Activated CD4-positive, alpha-beta T cell treated with anti-CD3 and anti-CD28 coated beads, Interleukin-2, amount 50 U/mL, for 24 hours (primary cell): ENCODE measurements at regions not wholly inside any gene's neighbourhood (a gene's known extent, or its start where the extent isn't known, plus 50 kb on each side); places are given as distances from the start of the nearest gene placed in this dataset.
"Not testable (repeated sequence)": the region's sequence is repeated elsewhere in the genome, so short reads cannot be mapped to it uniquely, and the experiment has no call there.

Source experiments
- DNase-seq, 2 donors: peaks; one replicate each; pipeline ENCODE4 v3.0.0-alpha.2; 2020; ENCODE audit warnings: low read depth in 1 of 2, low spot score in 1 of 2

DNA sequence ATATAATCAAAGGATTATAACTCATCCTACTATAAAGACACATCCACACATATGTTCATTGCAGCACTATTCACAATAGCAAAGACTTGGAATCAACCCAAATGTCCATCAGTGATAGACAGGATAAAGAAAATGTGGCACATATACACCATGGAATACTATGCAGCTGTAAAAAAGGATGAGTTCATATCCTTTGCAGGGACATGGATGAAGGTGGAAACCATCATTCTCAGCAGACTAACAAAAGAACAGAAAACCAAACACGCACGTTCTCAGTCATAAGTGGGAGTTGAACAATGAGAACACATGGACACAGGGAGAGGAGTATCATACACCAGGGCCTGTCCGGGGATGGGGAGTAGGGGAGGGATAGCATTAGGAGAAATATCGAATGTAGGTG, 253.0 kb upstream of the ID4 start:
- not testable (repeated sequence) for DNase-seq

- no peak for DNase-seq
Measured at GRCh38 chr6:19587238-19587942, 249.8 kb upstream of the ID4 start.

- DNase-seq, result no peak
Measured at GRCh38 chr6:19590501-19591131, 246.6 kb upstream of the ID4 start.

DNA sequence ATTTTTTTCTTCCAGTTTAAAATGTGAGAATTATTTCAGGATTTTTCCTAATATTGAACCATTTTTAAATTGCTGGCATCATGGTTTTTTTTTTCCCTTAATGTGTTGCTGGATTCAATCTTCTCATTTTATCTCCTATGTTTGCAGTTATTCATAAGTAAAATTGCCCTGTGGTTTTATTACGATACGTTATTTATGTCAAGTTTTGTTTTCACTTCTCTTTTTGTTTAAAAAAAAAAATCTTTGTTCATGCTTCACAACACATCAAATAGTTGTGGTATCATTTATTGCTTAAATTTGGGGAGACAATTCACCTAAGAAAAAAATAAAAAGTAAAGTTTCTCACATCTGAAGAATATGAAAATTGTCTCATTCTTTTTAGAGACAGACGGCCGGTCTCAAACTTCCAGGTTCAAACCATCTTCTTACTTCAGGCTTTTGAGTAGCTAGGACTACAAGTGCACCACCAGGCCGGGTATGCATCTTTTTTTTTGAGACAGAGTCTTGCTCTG, 239.3 kb upstream of the ID4 start:
- no peak for DNase-seq

DNA sequence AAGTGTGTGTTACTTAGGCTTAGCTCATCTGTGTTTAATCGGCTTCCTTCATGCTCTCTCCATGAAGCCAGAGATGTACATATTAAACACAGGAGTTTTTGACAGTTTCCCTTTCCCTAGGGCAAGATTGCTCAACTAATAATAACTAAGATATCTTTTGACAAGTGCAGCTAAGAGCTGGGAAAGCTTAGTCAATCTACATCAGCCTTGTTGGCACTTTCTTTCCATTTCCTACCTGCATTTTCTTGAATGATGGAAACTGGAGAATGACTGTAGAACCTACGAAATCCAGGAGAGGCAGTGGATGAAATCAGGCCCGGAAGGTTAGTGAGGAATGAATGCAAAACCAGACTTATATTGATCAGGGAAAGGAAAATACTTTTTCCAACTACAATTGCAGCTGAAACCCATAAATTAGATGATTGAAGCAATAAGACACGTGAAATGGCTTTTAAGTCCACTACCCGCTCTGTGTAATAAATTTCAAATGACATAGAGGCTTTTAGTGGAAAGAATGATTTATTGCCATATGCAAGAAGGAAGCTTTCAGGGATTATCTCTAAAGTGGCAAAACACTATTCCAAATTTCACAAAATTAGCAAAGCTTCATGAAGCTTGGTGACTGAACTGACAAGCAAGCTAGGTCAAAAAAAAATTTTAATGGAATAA, 237.2 kb upstream of the ID4 start:
- DNase-seq, result no peak

DNA sequence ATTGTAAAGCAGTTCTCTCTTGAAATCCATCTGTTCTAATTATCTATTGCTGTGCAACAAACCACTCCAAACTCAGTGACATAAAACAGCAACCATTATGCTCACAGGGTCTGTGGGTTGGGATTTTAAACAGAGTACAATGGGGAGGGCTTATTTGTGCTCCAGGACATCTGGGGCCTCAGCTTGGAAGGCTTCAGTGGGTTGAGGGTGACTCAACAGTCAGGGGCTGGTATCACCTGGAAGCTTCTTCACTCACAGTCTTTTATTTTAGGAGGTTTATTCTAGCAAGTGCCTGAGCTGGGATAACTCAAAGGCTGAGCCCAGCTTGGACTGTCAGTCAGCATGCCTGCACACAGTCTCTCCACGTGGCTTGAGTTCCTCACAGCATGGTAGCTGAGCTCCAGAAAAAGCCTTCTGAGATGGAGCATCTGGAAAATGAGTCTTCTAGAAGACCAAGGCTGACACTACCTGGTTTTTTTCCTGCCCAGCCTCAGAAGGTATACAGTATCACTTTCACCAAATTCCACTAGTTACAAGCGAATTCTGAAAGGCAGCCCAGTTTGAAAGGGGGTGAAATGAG, 234.6 kb upstream of the ID4 start:
- no peak for DNase-seq

- no peak for DNase-seq
Measured at GRCh38 chr6:19603721-19604120, 233.4 kb upstream of the ID4 start.

DNA sequence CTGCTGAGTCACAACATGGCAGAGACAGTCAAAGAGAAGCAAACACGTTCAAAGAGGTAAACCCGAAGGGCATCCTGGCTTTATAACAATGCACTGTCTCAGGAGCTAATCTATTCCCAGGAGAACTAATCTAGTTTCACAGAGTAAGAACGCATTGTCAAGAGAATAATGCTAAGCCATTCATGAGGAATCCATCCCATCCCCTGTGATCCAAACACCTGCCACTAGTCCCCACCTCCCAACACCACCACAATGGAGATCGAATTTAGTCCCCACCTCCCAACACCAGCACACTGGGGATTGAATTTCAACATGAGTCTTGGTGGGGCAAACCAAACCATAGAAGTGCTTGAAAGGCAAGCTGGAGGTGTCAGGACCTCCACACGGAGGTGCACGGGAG, 231.5 kb upstream of the ID4 start:
- DNase-seq, result no peak

GRCh38 chr6:19608546-19608945, 228.6 kb upstream of the ID4 start:
- DNase-seq, result no peak

DNA sequence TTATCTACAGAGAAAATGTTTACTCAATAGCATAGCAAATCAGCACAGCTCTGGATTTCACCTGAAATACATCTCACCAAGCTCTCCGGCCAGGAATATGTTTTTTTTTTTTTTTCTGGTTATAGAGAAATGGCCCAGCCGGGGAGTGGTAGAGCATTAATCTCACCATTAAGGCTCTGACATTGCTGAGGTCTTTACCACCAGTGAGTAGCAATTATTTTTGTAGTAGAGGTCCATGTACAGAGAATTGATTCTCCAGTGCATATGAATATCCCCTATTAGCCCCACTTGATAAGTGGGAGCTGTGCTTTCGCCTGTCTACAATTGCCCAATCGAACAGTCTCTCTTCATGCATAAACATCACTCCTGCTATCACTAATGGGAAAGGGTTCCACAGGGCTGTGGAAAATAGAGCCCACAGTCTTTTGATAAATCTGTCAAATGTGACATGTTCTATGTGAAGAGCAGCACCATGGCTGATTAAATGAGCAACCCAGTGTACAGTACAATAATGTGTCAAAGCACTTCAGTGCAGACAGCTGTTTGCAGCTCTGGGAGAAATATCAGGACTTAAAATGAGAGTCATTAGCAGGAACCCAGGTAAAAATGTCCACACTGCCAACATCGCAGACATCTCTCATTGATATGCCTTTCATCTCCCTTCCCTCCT, 227.1 kb upstream of the ID4 start:
- DNase-seq, result no peak

DNA sequence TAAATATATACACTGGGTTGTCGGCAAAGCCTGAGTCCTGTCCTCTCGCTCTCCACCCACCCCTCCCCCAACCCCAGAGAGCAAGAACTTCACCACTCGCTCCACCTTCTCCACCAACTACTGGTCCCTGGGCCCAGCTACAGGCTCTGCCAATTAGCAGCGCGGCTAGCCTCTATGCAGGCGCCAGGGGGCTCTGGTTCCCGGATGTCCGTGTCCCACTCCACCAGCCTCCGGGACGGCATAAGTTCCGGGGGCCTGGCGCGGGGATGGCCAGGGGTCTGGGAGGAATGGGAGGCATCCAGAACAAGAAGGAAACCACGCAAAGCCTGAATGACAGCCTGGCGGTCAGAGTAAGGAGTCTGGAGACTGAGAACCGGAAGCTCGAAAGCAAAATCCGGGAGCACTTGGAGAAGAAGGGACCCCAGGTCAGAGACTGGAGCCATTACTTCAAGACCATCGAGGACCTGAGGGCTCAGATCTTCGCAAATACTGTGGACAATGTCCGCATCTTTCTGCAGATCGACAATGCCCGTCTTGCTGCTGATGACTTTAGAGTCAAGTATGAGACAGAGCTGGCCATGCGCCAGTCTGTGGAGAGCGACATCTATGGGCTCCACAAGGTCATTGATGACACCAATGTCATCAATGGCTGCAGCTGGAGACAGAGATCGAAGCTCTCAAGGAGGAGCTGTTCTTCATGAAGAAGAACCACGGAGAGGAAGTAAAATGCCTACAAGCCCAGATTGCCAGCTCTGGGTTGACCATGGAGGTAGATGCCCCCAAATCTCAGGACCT, 224.3 kb upstream of the ID4 start:
- DNase-seq, result not testable (repeated sequence)

DNA sequence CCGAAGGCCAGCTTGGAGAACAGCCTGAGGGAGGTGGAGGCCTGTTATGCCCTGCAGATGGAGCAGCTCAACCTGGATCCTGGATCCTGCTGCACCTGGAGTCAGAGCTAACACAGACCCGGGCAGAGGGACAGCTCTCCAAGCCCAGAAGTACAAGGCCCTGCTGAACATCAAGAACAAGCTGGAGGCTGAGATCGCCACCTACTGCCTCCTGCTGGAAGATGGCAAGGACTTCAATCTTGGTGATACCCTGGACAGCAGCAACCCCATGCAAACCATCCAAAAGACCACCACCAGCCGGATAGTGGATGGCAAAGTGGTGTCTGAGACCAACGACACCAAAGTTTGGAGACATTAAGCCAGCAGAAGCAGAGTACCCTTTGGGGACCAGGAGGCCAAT, 223.5 kb upstream of the ID4 start:
- DNase-seq, result no peak

GRCh38 chr6:19616022-19616421, 221.1 kb upstream of the ID4 start:
- DNase-seq, result no peak

DNA sequence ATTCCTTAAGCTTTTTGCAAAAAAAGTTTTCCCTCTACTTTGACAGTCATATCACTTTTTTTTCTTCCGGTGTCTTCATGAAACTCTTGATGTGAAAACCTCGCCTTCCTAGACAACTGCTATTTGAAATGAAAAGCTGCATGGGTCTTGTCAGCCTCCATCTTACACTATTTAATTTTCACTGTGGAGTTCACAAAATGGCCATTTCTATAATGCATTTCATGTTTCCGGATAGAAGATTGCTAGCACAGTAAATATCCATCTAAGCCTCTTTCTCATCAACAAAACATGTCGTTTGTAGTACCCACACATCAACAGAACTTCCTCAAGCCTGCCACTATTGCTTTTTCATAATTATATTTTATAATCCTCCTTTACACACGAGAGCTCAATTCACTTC, 204.9 kb upstream of the ID4 start:
- no peak for DNase-seq

GRCh38 chr6:19632786-19633185, 204.4 kb upstream of the ID4 start:
- no peak for DNase-seq

- DNase-seq, result no peak
Measured at GRCh38 chr6:19635728-19636127, 201.4 kb upstream of the ID4 start.

DNA sequence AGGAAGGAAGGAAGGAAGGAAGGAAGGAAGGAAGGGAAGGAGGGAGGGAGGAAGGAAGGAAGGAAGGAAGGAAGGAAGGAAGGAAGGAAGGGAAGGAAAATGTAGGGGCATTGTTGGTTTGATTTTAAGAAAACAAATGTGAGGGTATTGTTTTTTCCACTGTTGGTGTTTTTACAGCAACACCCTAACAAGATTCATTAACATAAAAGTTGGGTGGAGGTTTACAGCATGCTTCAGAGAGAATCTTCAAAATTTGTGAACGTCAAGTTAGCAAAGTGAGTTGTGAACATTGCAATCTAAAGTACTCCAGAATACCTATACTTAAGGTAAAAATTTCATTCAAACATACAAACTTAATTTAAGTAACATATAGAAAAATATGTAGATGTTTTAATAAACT, 200.2 kb upstream of the ID4 start:
- no peak for DNase-seq

DNA sequence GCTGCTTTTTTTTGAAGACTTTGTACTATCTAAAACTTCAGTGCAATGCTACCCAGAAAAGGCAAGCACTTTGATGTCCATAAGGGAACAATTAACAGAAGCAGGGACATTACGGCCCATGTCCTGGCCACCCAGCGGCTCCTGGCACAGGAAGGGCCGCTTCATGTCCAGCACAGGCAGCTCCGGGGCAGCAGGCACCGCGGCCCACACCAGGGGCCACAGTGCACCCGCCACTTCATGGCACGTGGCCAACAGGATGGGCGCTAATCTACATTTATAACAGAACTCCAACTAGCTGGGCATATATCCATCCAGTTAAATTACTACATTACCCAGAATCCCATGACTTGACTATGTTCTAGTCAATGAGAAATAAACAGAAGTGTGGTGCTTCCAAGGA, 198.2 kb upstream of the ID4 start:
- no peak for DNase-seq

GRCh38 chr6:19643287-19643686, 193.9 kb upstream of the ID4 start:
- DNase-seq, result no peak

GRCh38 chr6:19643713-19644112, 193.5 kb upstream of the ID4 start:
- DNase-seq, result no peak

- no peak for DNase-seq
Measured at GRCh38 chr6:19655744-19656143, 181.4 kb upstream of the ID4 start.
